Right lobe of liver (tissue), 6 donors: ENCODE measurements at regions not wholly inside any gene's neighbourhood (a gene's known extent, or its start where the extent isn't known, plus 50 kb on each side); places are given as distances from the start of the nearest gene placed in this dataset.
A peak's percentile ranks its signal among the peaks of the same experiment; 100 is the strongest.

Experiments used
- ATAC-seq, 4 donors: fragments of 200-7000 bp; cut with Tn5 transposase; one replicate each; pipeline ENCODE4 v1.9.1; 2020; ENCODE audit warnings: mild to moderate bottlenecking in 4 of 4, moderate library complexity in 4 of 4
- DNase-seq, 3 donors: peaks; one replicate each; pipeline ENCODE4 v3.0.0-alpha.2; 2020
- H3K27ac ChIP-seq, 3 donors: fragments of 200-600 bp; one replicate each; pipeline ENCODE4 v1.8.0; 2022
- H3K27me3 ChIP-seq, 2 donors: fragments of 200-600 bp; one replicate each; pipeline ENCODE4 v1.8.0; 2022
- H3K36me3 ChIP-seq, 4 donors: fragments of 200-600 bp; sonication (generic) in 1 of 4; one replicate each; pipeline versions ENCODE4 v1.5.1 to v1.8.0; 2017 to 2022; ENCODE audit warnings: control low read depth in 1 of 4
- H3K4me1 ChIP-seq, 4 donors: fragments of 200-600 bp; sonication (generic) in 1 of 4; one replicate each; pipeline versions ENCODE4 v1.5.1 to v1.8.0; 2017 to 2022; ENCODE audit warnings: control low read depth in 1 of 4
- H3K4me3 ChIP-seq, 3 donors: fragments of 200-600 bp; one replicate each; pipeline ENCODE4 v1.8.0; 2022
- H3K9me3 ChIP-seq, 4 donors: fragments of 200-600 bp; sonication (generic) in 1 of 4; one replicate each; pipeline versions ENCODE4 v1.5.1 to v1.8.0; 2017 to 2022; ENCODE audit warnings: control low read depth in 1 of 4
- CTCF ChIP-seq, 4 donors: fragments of 200-600 bp in 3 of 4; fragments of 450-650 bp in 1 of 4; IDR thresholded peaks; one replicate each; pipeline versions ENCODE4 v1.5.1 to v1.8.0; 2016 to 2022; ENCODE audit warnings: antibody characterized with exemption in 4 of 4, mild to moderate bottlenecking in 2 of 4
- POLR2A ChIP-seq: fragments of 450-650 bp; IDR thresholded peaks from one replicate; pipeline ENCODE4 v1.6.1; 2017; ENCODE audit warnings: antibody characterized with exemption, mild to moderate bottlenecking
- WGBS: methylation state at CpG from one replicate; pipeline ENCODE4 v1.1.6; 2018; ENCODE audit warnings: low coverage, low lambda C conversion rate; ENCODE audit not compliant: insufficient coverage; ENCODE audit errors: missing lambda C conversion rate; 5-methylcytosine and 5-hydroxymethylcytosine counted together
- intact Hi-C, 2 donors: fragments of 100-400 bp; cut with DNase I; formaldehyde crosslinking; loops; one replicate each; pipeline versions ENCODE4 v1.11.2 to v1.14.1; 2022
- donor health status: DM: no; HTN: yes; CAD: no.
- donor health status: DM: no; HTN: no; CAD: no.
- donor health status: DM: no; HTN: no; CAD: no.
- donor health status: DM: no; HTN: yes; CAD: no.
- donor health status: DM: no; HTN: yes; CAD: no.

GRCh38 chr6:109891924-109892323 lies 86.2 kb upstream of the GPR6 start:
- TF ChIP-seq CTCF (IDR thresholded peaks at IDR 0.05) (no peak), POLR2A (no peak)
- Histone ChIP-seq H3K4me3 (no peak overlapping the region), H3K4me1 (no peaks in the 10 kb centered on the region), H3K36me3 (no peaks in the 10 kb centered on the region), H3K27me3 (no peaks in the 10 kb centered on the region), H3K27ac (no peak overlapping the region), H3K9me3 (no peaks in the 10 kb centered on the region)
- intact Hi-C loops: no loop called here
- peak; percentile 48 to 65 (median 56) for ATAC-seq
- no peak for DNase-seq
- 49% methylated on average over 5 of the region's 5 CpGs for WGBS

GRCh38 chr6:109892451-109893435 lies 85.4 kb upstream of the GPR6 start:
- H3K27me3 ChIP-seq: no peaks in the 10 kb centered on the region
- intact Hi-C loops: no loop called here
- no peak for DNase-seq
- H3K4me3 ChIP-seq: no peak overlapping the region
- no peak overlapping the region for H3K27ac ChIP-seq
- peak in 1 of 4 donors; percentile 10 for ATAC-seq
- TF ChIP-seq CTCF (IDR thresholded peaks at IDR 0.05): no peak
- TF ChIP-seq POLR2A: no peak
- no peaks in the 10 kb centered on the region for H3K36me3 ChIP-seq
- WGBS: 50% methylated on average over 8 of the region's 11 CpGs
- no peaks in the 10 kb centered on the region for H3K4me1 ChIP-seq
- no peaks in the 10 kb centered on the region for H3K9me3 ChIP-seq

GRCh38 chr6:109893606-109894005 lies 84.5 kb upstream of the GPR6 start:
- intact Hi-C loops: no loop called here
- Histone ChIP-seq H3K4me1 (no peaks in the 10 kb centered on the region), H3K27me3 (no peaks in the 10 kb centered on the region), H3K36me3 (no peaks in the 10 kb centered on the region), H3K4me3 (no peak overlapping the region), H3K27ac (peak overlapping the region in 2 of 3 donors; percentile 24 to 28), H3K9me3 (no peaks in the 10 kb centered on the region)
- no peak for DNase-seq
- no peak for ATAC-seq
- 92% methylated on average over 4 of the region's 4 CpGs for WGBS
- TF ChIP-seq POLR2A (no peak), CTCF (IDR thresholded peaks at IDR 0.05) (no peak)

GRCh38 chr6:109894181-109894580 lies 83.9 kb upstream of the GPR6 start:
- WGBS: 89% methylated on average over 5 of the region's 5 CpGs
- no peak overlapping the region for H3K4me3 ChIP-seq
- H3K4me1 ChIP-seq: no peaks in the 10 kb centered on the region
- DNase-seq (no peak), ATAC-seq (peak; percentile 6 to 48 (median 38))
- no peaks in the 10 kb centered on the region for H3K9me3 ChIP-seq
- H3K36me3 ChIP-seq: no peaks in the 10 kb centered on the region
- intact Hi-C loops: no loop called here
- H3K27me3 ChIP-seq: no peaks in the 10 kb centered on the region
- TF ChIP-seq POLR2A (no peak), CTCF (IDR thresholded peaks at IDR 0.05) (no peak)
- peak overlapping the region in 2 of 3 donors; percentile 10 to 28 for H3K27ac ChIP-seq
